ENCODE measurements at regions not wholly inside any gene's neighbourhood (a gene's known extent, or its start where the extent isn't known, plus 50 kb on each side); places are given as distances from the start of the nearest gene placed in this dataset.

DNA sequence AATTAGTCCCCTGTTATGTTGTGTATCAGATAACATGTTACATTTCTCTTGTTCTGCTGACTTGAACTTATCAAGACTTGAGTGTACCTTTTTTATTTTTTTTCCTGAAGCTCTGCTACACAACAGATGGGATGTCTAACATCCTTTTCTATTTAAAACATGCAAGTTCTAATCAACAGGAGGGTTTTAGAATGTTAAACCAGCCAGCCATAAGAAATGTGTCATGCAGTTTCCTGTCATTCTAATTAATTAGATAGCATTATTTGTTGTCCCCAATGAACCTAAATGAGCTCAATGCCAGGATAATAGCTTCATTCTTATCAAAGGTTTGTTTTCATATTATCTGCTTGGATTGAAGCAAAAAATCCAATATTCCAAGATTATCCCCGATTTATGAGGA, 958.2 kb downstream of the PCDH7 start:
- TF ChIP-seq POLR2A (IDR thresholded peaks at IDR 0.05; ENCODE audit: low read length) (no peak), GATA1 (IDR thresholded peaks at IDR 0.05; ENCODE audit: low read depth, low read length) (no peak)
